ENCODE measurements at regions not wholly inside any gene's neighbourhood (a gene's known extent, or its start where the extent isn't known, plus 50 kb on each side); places are given as distances from the start of the nearest gene placed in this dataset.

DNA sequence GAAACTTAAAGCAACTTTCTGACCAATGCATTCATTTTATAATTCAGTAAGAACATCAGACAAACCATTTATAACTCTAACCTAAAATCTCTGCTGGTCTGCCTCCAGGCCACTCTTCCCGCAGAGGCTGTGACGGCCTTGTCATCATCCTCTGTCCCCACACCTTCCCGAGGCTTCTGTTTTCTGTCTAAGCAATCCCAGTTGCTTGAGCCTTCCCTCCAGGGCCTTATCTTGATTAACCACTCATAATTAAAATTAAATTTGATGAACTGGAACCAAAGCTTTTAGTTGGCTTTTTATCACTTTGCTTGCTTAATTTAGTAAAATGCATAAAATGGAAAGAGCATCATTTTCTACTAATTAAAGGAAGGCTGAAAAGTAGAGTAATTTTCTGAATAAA, 312.4 kb downstream of the DIRAS2 start:
- H3K4me1 ChIP-seq (ENCODE audit: control insufficient read depth in 3 of 3, insufficient read depth in 3 of 3, low read length in 3 of 3): no peaks in the 10 kb centered on the region
- H3K27ac ChIP-seq (ENCODE audit: low read depth, low read length): no peak overlapping the region
- H3K9me3 ChIP-seq (ENCODE audit: control insufficient read depth in 3 of 3, low read length in 3 of 3): no peaks in the 10 kb centered on the region
- no peak overlapping the region for H3K9ac ChIP-seq (ENCODE audit: low read depth in 1 of 3, low read length in 3 of 3)
- H3K27me3 ChIP-seq (ENCODE audit: control insufficient read depth in 3 of 3, insufficient read depth in 3 of 3, low read length in 3 of 3): no peaks in the 10 kb centered on the region
- H3K36me3 ChIP-seq (ENCODE audit: control insufficient read depth in 3 of 3, insufficient read depth in 3 of 3, low read length in 3 of 3): no peaks in the 10 kb centered on the region
- H3K4me3 ChIP-seq (ENCODE audit: low read length in 3 of 3): no peak overlapping the region

DNA sequence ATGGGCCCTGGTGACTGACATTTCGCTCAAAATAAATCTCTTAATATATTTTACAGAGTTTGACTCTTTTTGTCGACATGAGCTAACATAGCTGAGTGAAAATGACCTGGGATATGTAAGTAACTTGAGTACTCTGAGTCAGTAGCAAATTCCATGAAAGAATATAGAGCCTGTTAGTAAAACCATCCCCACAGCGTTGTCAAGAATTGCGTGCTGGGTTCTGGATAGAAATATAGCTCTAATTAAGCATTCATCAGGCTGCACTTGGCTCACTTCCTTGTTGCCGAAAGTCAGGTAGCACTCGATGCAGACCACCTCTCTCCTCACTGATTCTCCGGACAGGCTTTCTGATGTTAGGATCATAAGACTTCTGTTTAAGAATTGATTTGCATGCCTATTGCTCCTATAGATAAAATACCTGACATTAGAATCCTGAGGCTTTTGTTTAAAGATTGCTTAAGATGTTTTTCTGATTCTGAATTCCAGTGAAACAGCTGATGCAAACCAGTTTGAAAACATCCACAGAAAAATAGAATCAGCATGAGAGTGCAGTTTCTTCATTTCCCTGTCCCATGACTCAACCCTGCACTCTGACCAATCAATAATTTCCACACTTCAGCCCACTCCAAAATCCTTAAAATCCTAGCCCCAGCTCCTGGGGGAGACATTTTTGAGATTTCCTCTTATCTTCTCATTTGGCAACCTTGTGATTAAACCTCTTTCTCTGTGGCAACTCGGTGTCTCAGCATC, 310.6 kb downstream of the DIRAS2 start:
- Histone ChIP-seq H3K4me3 (ENCODE audit: low read length in 3 of 3) (no peak overlapping the region), H3K27ac (ENCODE audit: low read depth, low read length) (no peak overlapping the region), H3K9me3 (ENCODE audit: control insufficient read depth in 3 of 3, low read length in 3 of 3) (no peaks in the 10 kb centered on the region), H3K4me1 (ENCODE audit: control insufficient read depth in 3 of 3, insufficient read depth in 3 of 3, low read length in 3 of 3) (no peaks in the 10 kb centered on the region), H3K36me3 (ENCODE audit: control insufficient read depth in 3 of 3, insufficient read depth in 3 of 3, low read length in 3 of 3) (no peaks in the 10 kb centered on the region), H3K27me3 (ENCODE audit: control insufficient read depth in 3 of 3, insufficient read depth in 3 of 3, low read length in 3 of 3) (no peaks in the 10 kb centered on the region), H3K9ac (ENCODE audit: low read depth in 1 of 3, low read length in 3 of 3) (no peak overlapping the region)

DNA sequence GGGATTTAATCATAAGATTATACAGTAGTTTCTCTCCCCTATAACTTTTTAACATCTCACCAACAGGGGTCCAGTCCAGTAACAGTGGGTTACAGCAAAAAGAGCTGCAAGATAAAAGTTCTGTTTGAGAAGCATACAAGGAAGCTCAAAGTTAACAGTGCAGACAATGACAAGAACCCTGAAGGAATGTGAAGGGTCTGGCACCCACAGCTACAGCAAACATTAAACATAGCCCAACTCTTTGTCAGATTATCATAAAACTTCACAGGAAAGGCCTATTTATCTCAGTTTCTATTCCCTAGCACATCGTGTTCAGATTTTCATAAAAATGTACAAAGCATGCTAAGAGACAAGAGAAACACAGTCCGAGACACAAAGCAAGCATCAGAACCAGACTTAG, 309.4 kb downstream of the DIRAS2 start:
- H3K9ac ChIP-seq (ENCODE audit: low read depth in 1 of 3, low read length in 3 of 3): no peak overlapping the region
- no peaks in the 10 kb centered on the region for H3K36me3 ChIP-seq (ENCODE audit: control insufficient read depth in 3 of 3, insufficient read depth in 3 of 3, low read length in 3 of 3)
- no peaks in the 10 kb centered on the region for H3K9me3 ChIP-seq (ENCODE audit: control insufficient read depth in 3 of 3, low read length in 3 of 3)
- H3K4me3 ChIP-seq (ENCODE audit: low read length in 3 of 3): no peak overlapping the region
- no peaks in the 10 kb centered on the region for H3K27me3 ChIP-seq (ENCODE audit: control insufficient read depth in 3 of 3, insufficient read depth in 3 of 3, low read length in 3 of 3)
- no peak overlapping the region for H3K27ac ChIP-seq (ENCODE audit: low read depth, low read length)
- H3K4me1 ChIP-seq (ENCODE audit: control insufficient read depth in 3 of 3, insufficient read depth in 3 of 3, low read length in 3 of 3): no peaks in the 10 kb centered on the region

DNA sequence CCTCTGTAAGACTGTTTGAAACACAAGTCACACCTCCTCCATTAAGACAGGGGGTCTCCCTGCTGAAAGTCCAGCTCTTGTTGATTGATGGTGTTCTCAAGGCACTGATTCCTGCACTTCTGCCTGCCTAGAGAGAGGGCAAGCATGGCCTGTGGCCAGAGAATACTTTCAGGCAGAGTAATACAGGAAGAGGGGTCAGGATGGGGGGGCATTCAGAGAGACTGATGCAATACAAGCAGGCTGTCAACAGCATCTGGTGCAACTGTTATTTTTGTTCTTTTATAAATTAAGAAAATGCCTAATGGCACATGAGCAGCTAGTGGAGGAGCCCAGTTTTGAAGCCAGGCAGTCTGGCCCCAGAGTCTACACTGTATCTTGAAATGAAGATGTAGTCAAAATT, 302.2 kb downstream of the DIRAS2 start:
- no peak overlapping the region for H3K9ac ChIP-seq (ENCODE audit: low read depth in 1 of 3, low read length in 3 of 3)
- no peak overlapping the region for H3K4me3 ChIP-seq (ENCODE audit: low read length in 3 of 3)
- no peak overlapping the region for H3K27ac ChIP-seq (ENCODE audit: low read depth, low read length)
- no peaks in the 10 kb centered on the region for H3K36me3 ChIP-seq (ENCODE audit: control insufficient read depth in 3 of 3, insufficient read depth in 3 of 3, low read length in 3 of 3)
- H3K9me3 ChIP-seq (ENCODE audit: control insufficient read depth in 3 of 3, low read length in 3 of 3): no peaks in the 10 kb centered on the region
- no peaks in the 10 kb centered on the region for H3K4me1 ChIP-seq (ENCODE audit: control insufficient read depth in 3 of 3, insufficient read depth in 3 of 3, low read length in 3 of 3)
- no peaks in the 10 kb centered on the region for H3K27me3 ChIP-seq (ENCODE audit: control insufficient read depth in 3 of 3, insufficient read depth in 3 of 3, low read length in 3 of 3)

DNA sequence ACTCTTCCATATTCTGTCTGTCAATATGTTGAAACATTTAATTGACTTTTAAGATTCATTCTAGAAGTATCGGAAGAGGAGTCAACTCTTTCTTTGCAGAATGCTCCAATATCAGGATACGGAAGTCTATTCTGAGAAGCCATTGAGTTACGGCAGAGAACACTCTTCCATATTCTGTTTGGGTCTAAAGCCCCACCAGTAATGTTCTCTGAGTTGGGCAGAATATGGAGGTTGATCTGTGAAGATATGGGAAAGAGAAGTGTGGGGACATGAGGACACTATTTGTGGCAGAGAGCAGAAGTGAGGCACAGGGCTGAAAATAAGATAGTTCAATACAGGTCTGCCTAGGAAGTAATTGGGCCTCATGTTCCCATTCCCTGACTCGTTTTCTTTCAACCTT, 300.0 kb downstream of the DIRAS2 start:
- Histone ChIP-seq H3K27ac (ENCODE audit: low read depth, low read length) (no peak overlapping the region), H3K4me3 (ENCODE audit: low read length in 3 of 3) (no peak overlapping the region), H3K4me1 (ENCODE audit: control insufficient read depth in 3 of 3, insufficient read depth in 3 of 3, low read length in 3 of 3) (no peaks in the 10 kb centered on the region), H3K36me3 (ENCODE audit: control insufficient read depth in 3 of 3, insufficient read depth in 3 of 3, low read length in 3 of 3) (no peaks in the 10 kb centered on the region), H3K9ac (ENCODE audit: low read depth in 1 of 3, low read length in 3 of 3) (no peak overlapping the region), H3K9me3 (ENCODE audit: control insufficient read depth in 3 of 3, low read length in 3 of 3) (no peaks in the 10 kb centered on the region), H3K27me3 (ENCODE audit: control insufficient read depth in 3 of 3, insufficient read depth in 3 of 3, low read length in 3 of 3) (no peaks in the 10 kb centered on the region)

DNA sequence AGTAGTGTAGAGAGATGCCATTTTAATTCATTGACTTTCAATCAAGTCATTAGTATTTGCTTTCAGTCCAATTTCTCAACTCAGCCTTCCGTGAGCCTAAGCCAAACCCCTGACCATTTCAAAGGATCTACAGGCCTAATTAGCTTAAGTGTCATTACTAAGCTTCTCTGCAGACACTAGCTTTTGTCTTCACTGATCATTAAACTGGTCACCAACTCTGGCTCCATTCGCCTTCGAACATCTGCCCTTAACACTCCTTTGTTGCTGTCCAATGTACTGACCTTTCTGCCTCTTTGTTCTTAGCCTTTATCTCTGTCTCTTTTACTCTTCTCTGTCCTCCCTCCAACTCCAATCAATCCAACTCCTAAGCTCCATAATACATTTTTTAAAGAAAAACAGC, 299.3 kb downstream of the DIRAS2 start:
- Histone ChIP-seq H3K4me1 (ENCODE audit: control insufficient read depth in 3 of 3, insufficient read depth in 3 of 3, low read length in 3 of 3) (no peaks in the 10 kb centered on the region), H3K9ac (ENCODE audit: low read depth in 1 of 3, low read length in 3 of 3) (no peak overlapping the region), H3K27me3 (ENCODE audit: control insufficient read depth in 3 of 3, insufficient read depth in 3 of 3, low read length in 3 of 3) (no peaks in the 10 kb centered on the region), H3K27ac (ENCODE audit: low read depth, low read length) (no peak overlapping the region), H3K4me3 (ENCODE audit: low read length in 3 of 3) (no peak overlapping the region), H3K36me3 (ENCODE audit: control insufficient read depth in 3 of 3, insufficient read depth in 3 of 3, low read length in 3 of 3) (no peaks in the 10 kb centered on the region), H3K9me3 (ENCODE audit: control insufficient read depth in 3 of 3, low read length in 3 of 3) (no peaks in the 10 kb centered on the region)

DNA sequence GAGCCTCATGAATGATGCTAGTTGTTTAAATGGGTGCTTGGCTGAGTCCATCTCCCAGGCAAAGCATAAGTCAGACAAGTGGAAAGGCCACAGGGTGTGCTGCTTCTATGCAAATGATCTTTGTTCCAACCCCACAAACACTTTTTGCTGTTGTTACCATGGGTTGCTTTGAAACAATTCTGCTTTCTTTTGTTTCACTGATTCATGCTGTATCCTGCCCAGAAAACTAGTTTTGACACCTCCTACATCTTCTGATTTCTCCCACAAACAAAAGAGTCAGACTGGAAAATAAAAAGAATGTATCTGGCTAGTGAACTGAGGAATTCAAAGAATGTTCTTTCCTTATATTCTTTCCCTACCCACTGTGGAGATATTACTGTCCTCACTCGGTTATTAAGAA, 298.6 kb downstream of the DIRAS2 start:
- H3K9me3 ChIP-seq (ENCODE audit: control insufficient read depth in 3 of 3, low read length in 3 of 3): no peaks in the 10 kb centered on the region
- H3K27me3 ChIP-seq (ENCODE audit: control insufficient read depth in 3 of 3, insufficient read depth in 3 of 3, low read length in 3 of 3): no peaks in the 10 kb centered on the region
- H3K27ac ChIP-seq (ENCODE audit: low read depth, low read length): no peak overlapping the region
- no peaks in the 10 kb centered on the region for H3K36me3 ChIP-seq (ENCODE audit: control insufficient read depth in 3 of 3, insufficient read depth in 3 of 3, low read length in 3 of 3)
- no peak overlapping the region for H3K4me3 ChIP-seq (ENCODE audit: low read length in 3 of 3)
- H3K4me1 ChIP-seq (ENCODE audit: control insufficient read depth in 3 of 3, insufficient read depth in 3 of 3, low read length in 3 of 3): no peaks in the 10 kb centered on the region
- H3K9ac ChIP-seq (ENCODE audit: low read depth in 1 of 3, low read length in 3 of 3): no peak overlapping the region

DNA sequence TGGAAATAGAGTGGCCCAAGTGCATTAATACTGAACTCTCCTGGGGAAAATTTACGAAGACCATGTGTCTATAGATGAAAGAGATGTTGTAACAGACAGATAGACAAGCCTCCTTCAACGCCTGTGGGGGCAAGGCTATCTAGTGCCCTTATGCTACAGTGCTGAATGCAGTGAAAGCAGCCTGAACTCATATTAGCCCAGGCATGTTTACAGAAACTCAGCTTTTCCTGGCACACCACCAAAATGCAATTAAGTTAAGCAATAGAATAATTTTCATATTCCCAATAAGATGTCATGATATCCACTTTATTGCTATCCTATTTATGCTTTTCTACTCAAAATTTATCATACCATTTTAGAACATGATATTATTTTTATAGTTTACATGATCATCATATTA, 277.0 kb downstream of the DIRAS2 start:
- H3K9me3 ChIP-seq (ENCODE audit: control insufficient read depth in 3 of 3, low read length in 3 of 3): no peaks in the 10 kb centered on the region
- H3K4me3 ChIP-seq (ENCODE audit: low read length in 3 of 3): no peak overlapping the region
- H3K9ac ChIP-seq (ENCODE audit: low read depth in 1 of 3, low read length in 3 of 3): no peak overlapping the region
- H3K27ac ChIP-seq (ENCODE audit: low read depth, low read length): no peak overlapping the region
- H3K27me3 ChIP-seq (ENCODE audit: control insufficient read depth in 3 of 3, insufficient read depth in 3 of 3, low read length in 3 of 3): peaks cover 0 to 3% (median 0%) of the 10 kb centered on the region in 3 donors
- H3K36me3 ChIP-seq (ENCODE audit: control insufficient read depth in 3 of 3, insufficient read depth in 3 of 3, low read length in 3 of 3): no peaks in the 10 kb centered on the region
- H3K4me1 ChIP-seq (ENCODE audit: control insufficient read depth in 3 of 3, insufficient read depth in 3 of 3, low read length in 3 of 3): no peaks in the 10 kb centered on the region

DNA sequence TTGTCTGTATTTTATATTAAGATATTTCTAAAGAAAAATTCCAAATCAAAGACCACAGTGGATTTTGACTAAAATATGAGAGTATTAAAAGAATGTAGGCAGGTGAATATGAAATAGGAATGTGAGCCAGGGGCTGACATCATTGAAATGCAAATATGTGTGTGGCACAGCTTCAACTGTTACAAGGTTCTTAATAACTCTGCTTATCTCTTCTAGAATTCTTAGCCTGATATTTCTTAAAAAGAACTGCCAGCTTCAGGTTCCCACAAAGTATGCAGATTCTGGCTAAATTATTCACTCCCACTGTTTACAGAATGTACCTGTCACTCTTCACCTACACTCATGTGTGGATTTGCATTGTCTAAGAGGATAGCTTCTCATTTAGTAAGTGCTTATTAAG, 274.4 kb downstream of the DIRAS2 start:
- Histone ChIP-seq H3K36me3 (ENCODE audit: control insufficient read depth in 3 of 3, insufficient read depth in 3 of 3, low read length in 3 of 3) (no peaks in the 10 kb centered on the region), H3K4me1 (ENCODE audit: control insufficient read depth in 3 of 3, insufficient read depth in 3 of 3, low read length in 3 of 3) (no peaks in the 10 kb centered on the region), H3K27me3 (ENCODE audit: control insufficient read depth in 3 of 3, insufficient read depth in 3 of 3, low read length in 3 of 3) (peaks cover 0 to 3% (median 0%) of the 10 kb centered on the region in 3 donors), H3K9me3 (ENCODE audit: control insufficient read depth in 3 of 3, low read length in 3 of 3) (no peaks in the 10 kb centered on the region), H3K4me3 (ENCODE audit: low read length in 3 of 3) (no peak overlapping the region), H3K27ac (ENCODE audit: low read depth, low read length) (no peak overlapping the region), H3K9ac (ENCODE audit: low read depth in 1 of 3, low read length in 3 of 3) (no peak overlapping the region)

DNA sequence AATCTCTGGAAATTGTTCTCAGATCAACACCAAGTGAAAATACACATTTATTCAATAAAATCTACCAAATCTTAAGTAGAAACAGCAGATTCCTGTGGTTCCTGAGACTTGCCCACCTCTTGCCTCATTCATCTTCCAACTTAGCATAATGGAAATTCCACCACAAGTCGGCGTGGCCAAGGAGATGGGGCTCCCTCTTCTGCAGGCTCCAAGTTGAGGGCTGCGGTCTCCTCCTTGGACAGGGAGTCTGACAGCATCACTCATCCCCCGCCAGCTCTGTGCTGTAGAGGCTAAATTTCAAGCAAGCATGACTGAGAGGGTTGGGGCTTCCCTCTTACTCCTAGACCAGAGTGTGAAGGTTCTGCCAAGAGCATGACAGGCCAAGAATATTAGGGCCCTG, 273.7 kb downstream of the DIRAS2 start:
- Histone ChIP-seq H3K36me3 (ENCODE audit: control insufficient read depth in 3 of 3, insufficient read depth in 3 of 3, low read length in 3 of 3) (no peaks in the 10 kb centered on the region), H3K27ac (ENCODE audit: low read depth, low read length) (no peak overlapping the region), H3K4me3 (ENCODE audit: low read length in 3 of 3) (no peak overlapping the region), H3K27me3 (ENCODE audit: control insufficient read depth in 3 of 3, insufficient read depth in 3 of 3, low read length in 3 of 3) (peaks cover 0 to 3% (median 0%) of the 10 kb centered on the region in 3 donors), H3K9me3 (ENCODE audit: control insufficient read depth in 3 of 3, low read length in 3 of 3) (no peaks in the 10 kb centered on the region), H3K9ac (ENCODE audit: low read depth in 1 of 3, low read length in 3 of 3) (no peak overlapping the region), H3K4me1 (ENCODE audit: control insufficient read depth in 3 of 3, insufficient read depth in 3 of 3, low read length in 3 of 3) (no peaks in the 10 kb centered on the region)

Data from skeletal muscle tissue (tissue), 3 donors.